GM12872 (cell line): ENCODE measurements at regions not wholly inside any gene's neighbourhood (a gene's known extent, or its start where the extent isn't known, plus 50 kb on each side); places are given as distances from the start of the nearest gene placed in this dataset.

Source experiments
- CTCF ChIP-seq: IDR thresholded peaks from 3 replicates; pipeline ENCODE4 v1.5.1; 2011; ENCODE audit warnings: low read depth, mild to moderate bottlenecking, low read length, moderate library complexity; ENCODE audit not compliant: insufficient read depth

- no peak for TF ChIP-seq CTCF
Observed at GRCh38 chr5:158434749-158435148, 575.8 kb upstream of the CLINT1 start.

- TF ChIP-seq CTCF = no peak
Observed at GRCh38 chr5:158433634-158434033, 574.7 kb upstream of the CLINT1 start.

- TF ChIP-seq CTCF = no peak
Observed at GRCh38 chr5:158431369-158432029, 572.6 kb upstream of the CLINT1 start.

- TF ChIP-seq CTCF = no peak
Observed at GRCh38 chr5:158430798-158431167, 571.8 kb upstream of the CLINT1 start.

GRCh38 chr5:158430166-158430797 is 571.3 kb upstream of the CLINT1 start:
- no peak for TF ChIP-seq CTCF

- TF ChIP-seq CTCF = no peak
Observed at GRCh38 chr5:158429564-158429963, 570.6 kb upstream of the CLINT1 start.

GRCh38 chr5:158423623-158424200 is 564.8 kb upstream of the CLINT1 start:
- TF ChIP-seq CTCF = no peak
